CD4-positive, alpha-beta T cell treated with Interleukin-17A for 1 hour (primary cell): ENCODE measurements at regions not wholly inside any gene's neighbourhood (a gene's known extent, or its start where the extent isn't known, plus 50 kb on each side); places are given as distances from the start of the nearest gene placed in this dataset.

ENCODE experiments used
- DNase-seq: peaks from one replicate; pipeline ENCODE4 v3.0.0-alpha.2; 2020

DNA sequence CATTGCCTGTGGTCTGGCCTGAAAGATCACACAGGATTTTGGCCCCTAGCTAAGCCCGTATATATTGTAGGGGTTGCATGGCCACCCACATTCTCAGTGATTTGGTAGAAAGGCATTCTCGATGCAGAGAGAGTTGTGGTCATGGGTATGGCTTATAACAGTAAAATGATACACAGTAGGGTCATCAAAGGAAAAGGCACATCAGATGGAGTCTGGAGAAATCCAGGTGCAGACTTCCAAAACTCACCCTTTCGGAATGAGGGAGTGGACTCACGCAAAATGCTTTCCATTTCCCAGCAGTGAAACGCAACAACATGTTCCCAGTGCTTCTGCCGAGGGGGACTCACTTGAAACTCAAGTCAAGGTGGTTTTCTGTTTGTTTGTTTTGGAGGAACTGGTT, 802.5 kb upstream of the SLITRK1 start:
- DNase-seq, result no peak

DNA sequence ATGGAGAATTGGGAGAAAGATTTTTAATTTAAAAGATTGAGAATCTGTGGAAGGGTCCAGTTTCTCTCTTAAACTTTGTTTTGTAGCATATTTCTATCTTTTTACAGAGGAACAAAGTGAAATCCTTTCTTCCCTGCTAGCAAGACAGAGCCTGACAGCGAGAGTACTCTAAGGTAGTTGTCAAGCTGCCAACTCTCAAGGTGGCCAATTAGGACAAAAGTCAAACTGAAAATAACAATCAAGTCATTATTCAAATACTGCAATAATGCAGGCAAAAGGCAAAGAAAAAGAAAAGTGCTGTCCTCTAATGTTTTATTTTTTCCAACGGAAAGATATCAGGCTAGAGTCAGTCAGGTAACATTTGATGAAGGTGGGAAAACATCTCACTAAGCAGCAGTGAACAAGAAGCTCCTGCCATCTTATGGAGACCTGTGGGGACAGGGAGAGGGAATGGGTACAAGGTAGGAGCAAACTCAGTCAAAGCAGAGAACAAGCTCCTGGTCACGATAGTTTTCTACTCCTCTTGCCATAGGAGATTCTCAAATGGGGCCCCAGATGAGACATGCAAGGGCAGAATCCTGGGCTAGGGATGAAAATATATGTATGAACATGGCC, 801.9 kb upstream of the SLITRK1 start:
- DNase-seq, result no peak

DNA sequence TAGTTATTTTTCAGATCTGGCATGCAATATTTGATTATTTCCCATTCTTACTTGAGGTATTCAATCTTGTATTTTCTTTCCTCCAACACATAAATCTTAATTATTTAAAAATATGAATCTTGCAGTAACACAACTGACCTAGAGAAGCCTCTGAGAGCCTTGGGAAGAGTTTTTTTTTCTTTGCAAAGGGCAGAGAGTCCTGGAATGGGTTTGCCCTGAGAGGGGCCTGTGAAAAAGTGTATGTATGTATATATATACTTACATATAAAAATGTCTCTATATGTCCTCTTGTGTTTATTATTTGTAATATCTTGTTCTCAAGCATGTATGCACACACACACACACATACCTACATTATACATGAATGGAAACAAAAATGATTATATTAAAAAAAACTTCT, 801.2 kb upstream of the SLITRK1 start:
- no peak for DNase-seq

DNA sequence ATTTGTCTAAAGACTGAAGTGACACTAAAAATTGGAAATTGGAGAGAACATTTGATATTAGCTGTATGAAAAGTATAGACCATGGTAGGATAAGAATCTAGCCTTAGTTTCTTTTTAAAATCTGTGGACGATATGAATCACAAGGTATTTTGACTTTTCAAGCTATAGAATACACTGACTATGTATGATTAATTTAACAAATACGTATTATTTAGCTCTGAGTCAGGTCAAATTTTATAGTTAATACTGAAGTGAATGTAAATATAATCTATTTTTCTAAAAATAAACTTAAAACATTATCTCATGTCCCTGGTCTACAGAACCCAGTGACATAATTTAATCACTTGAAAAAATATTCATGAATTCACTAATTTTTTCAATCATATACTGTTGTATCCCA, 795.6 kb upstream of the SLITRK1 start:
- DNase-seq, result no peak

DNA sequence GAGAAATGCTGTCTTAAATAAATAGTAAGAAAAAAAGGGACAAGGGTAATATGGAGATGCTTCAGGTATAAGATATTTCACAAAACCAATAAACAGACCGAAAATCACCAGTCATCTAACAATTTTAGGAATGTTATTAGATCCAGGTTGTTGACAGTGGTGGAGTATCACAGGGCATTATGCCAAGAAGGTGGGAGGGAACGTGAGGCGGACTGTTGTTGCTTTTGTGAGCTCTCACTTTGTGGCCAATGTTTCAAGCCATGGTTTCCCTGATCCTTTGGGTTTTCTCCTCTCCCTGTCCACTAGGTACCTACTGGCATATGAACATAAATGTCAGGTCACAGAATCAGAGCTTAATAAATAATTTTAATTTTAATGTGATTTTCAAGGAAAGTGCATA, 790.3 kb upstream of the SLITRK1 start:
- no peak for DNase-seq

DNA sequence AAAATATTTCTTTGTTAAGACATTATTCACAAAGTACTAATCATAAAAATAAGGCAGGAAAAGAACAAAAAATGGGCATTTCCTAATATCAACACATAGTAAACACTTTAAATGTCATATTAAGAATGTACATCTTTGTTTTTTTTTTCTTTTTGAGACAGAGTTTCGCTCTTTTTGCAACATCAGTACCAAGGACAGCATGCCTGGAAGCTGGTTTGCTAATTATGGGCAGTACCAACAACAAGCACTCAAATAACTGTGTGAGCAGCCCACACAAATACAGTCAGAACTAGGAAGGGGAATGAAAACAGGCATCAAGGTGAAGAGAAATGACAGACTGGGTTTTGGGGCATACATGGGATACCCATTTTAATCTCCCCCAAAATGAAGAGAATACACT, 788.0 kb upstream of the SLITRK1 start:
- no peak for DNase-seq

DNA sequence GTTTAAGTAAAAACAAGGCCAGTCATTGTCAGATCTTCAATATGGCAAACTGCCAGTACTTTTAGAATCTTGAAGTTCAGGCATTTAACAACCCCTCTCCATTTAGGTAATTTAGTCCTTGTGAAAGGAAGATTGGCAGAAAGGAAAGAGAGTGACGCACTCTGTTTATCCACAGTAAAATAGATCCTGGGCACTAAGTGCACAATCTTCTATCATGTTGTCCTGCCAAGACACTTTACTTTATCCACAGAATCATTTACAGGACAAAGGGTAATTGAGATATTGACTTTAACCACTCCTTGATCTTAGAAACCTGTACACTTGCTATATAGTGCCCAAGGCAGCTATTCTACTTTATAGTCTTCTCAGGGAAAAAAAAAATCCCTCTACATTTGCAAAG, 786.4 kb upstream of the SLITRK1 start:
- DNase-seq, result no peak

DNA sequence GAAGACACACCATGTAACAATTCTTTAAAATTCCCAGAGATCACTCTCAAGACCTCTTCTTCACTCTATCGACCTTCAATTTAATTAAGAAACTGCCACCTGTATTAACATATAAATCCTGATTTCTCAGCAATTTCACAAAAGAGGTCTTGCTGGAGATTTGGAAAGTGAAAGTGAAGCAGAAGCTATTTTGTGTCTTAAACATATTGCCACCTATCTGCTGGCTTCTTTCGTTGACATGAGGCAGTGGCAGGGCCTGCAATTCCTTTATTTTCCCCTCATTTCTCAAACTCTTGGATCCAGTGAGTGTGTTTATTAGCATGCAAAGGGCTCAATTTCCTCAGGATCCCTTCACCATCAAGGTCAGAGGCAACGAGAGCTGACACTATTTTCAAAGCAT, 780.2 kb upstream of the SLITRK1 start:
- no peak for DNase-seq

DNA sequence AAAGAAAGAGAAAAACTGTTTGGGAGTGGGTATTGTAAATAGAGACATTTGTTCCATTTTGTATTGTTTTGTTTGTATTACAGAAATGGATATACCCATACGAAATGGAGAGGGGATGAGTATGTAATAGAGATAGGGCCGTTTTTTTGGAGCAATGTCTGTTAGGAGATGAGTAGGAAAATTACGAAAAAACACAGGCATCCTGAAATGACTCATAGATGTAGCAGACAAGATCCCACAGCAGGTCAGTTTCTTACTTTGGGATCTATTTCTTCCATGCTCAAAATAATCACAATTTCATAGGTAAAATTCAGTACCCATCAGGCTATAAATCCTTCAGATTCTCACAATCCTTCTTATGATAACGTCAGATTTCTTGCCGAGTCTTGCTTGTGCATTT, 779.4 kb upstream of the SLITRK1 start:
- DNase-seq, result no peak

DNA sequence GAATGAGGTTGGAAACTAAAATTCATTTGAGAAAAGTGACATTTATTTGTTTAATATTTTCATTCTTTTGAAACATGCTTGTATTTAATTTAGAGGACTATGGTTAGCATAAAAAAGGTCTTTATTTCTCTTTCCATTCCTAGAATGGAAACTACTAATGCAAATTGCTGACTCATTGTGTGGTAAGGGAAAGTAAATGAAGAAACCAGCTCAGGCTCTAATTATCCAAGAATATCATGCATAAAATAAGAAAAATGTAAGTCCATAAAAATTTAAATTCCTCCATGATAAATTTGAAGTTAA, 777.0 kb upstream of the SLITRK1 start:
- DNase-seq, result no peak

DNA sequence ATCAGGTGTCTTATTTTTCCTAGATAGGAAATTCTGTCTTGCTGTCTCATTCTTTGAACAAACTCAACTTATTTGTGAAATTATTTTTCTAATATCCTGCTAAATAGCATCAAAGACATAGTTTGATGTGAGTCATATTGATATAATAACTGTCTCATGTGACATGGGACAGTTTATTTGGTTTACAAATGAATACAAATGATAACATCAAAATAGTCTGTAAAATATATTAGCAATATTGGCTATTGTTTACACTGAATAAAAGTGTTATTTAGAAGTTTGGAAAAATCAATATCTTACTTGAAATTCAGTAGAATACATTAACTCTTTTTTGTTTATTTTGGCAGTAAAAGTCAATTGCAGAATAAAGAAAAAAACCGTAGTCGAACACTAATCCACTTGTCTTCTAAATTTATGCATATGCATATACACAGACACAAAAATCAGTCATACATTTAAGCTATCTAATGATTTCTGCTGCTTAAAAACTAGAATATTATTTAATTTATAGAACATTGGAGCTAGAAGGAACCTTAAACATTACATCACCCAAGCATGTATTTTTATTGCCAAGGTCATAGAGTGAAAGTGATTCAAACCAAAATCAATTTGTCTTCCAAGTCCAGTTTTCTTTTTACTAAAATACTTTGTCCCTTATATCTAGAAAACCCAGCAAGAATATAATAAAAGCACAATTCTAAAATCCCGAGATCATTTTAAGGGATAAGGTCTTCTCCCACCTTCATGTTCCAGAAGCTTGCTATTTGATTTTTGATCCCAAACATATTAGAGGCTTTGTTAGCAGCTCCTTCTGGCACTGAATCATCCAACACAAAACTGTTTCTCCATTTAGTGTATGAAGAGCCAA, 776.5 kb upstream of the SLITRK1 start:
- DNase-seq, result no peak

DNA sequence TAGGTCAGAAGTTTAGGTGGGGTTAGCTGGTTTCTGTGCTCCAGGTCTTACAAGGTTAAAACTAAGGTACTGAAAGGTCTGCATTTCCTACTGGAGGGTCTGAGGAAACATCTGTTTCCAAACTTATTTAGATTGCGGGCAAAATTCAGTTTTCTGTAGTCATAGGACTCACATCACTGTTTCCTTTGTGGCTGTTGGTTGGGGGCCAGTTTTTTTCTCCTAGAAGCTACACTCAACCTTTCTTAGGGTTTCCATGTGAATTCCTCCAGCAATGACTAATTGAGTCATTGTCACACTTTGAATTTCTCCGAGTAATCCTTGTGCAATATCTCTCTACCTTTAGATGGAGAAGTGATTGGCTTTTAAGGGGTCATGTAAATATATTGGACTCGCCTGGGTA, 773.4 kb upstream of the SLITRK1 start:
- no peak for DNase-seq

DNA sequence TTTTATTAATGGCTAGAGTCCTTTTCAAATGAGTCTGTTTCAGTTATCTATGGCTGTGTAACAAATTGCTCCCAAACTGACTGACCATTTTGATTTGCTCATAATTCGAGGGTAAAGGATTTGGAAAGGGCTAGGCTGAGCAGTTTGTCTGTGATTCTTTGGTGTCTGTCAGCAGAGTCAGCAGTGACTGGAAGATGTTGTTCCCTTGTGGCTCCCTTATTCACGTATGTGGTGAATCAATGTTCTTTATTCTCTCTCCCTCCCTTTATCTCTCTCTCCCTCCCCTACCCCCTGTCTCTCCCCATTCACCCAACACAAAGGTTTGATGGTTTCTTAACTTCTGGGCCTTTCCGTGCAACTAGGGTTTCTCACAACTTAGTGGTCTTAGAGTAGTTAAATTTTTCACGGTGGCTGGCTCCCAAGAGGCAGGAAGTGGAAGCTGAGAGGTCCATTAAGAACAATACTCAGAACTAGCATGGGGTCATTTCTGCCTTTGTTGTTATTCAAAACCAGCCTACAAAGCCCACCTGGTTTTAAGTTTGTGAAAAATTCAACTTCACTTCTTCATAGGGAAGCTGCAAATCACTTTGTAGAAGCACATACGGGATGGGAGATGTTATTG, 772.5 kb upstream of the SLITRK1 start:
- no peak for DNase-seq

DNA sequence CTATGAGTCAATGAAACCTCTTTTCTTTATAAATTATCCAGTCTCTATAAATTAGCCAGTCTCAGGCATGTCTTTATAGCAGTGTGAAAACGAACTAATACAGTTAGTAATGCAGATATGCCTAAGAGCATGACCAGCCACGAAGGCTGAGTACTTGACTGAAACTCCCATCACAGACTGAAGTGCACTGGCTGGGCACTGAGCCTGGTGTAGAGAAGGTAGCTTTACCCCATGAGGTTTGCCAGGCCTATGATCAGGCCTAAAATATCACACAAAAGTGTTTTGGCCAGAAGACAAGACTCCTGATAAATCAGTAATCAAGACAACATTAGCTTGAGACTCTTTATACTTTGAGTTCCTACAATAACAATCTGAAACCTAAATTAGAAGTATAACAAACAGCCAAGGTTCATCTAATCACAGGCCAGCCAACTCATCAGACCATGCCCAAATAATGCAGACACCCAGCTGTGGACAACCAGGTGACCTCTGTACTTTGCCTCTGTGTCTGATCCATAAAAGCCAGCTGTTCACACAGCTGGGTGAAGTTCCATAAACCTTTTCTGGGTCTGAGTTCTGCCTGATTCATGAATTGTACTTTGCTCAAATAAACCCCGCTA, 771.8 kb upstream of the SLITRK1 start:
- no peak for DNase-seq

DNA sequence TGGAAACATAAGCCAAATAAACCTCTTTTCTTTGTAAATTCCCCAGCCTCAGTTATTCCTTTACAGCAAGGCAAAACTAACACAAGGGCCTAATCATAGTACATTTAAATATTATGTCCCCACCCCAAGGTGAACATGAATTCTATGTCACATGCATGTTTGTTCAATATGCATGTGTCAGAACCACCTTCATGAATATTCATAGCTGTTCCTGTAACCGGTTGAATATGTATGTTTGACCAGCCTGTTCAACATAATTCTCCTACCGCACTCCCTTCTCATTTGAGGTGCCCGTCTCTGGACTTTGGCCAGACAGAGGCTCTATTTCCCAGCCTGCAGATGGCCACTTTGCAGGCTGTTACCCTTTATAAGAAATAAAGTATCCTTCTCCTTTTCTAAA, 769.4 kb upstream of the SLITRK1 start:
- no peak for DNase-seq

DNA sequence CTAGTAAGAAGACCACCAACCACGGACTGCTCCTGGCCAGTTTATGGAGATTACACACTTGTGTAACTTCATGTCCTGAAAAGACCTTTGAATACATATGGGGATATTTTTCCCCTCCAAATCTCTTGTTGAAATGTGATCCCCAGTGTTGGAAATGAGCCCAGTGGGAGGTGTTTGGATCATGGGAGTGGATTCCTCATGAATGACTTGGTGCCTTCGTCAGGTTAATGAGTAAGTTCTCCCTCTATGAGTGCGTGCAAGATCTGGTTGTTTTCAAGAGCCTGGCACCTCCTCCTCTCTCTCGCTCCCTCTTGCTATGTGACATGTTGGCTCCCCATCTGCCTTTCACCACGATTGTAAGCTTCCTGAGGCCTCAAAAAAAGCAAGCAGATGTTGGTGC, 769.0 kb upstream of the SLITRK1 start:
- no peak for DNase-seq

DNA sequence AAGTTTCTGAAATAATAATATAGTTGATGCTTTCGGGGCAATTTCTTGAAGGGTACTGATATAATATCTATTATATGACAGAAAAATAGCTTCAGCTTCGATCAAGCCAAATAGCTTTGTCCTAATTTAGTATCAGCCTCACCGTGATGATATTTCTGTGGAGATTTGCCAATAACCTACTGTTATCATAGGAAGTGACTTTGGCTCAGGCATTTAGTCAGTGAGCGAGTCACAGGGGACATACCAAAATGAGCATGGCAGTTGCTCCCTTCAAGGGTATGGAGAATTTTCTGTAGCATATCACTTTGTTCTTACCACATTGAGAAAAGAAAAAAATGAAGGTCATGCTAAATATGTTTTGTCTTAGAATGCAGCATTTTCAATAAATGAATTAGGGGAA, 767.6 kb upstream of the SLITRK1 start:
- DNase-seq, result no peak

DNA sequence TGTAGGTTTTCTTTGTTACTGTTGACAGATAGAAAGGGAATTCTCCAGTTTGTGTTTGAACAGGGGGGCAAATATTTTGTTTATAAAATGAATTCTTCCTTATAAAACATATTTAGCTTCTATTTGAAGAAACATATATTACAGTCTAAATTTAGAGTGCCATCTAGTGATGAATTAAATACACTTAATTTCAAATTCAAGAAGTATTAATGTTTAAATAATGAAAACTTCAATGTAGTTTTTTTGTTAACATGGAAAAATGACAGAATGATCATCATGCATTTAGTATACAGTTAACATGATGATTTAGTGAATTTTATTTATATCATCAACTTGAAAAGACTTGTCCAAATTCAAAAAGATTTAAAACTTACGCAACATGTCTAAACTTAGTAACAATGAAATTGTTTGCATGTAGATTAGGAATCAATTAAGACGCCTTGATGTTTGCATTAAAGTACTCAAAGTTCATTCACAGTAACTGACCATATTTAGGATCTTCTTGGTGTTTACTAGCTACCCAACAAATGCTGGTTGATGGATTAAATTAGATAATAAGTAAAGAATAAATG, 765.9 kb upstream of the SLITRK1 start:
- DNase-seq, result no peak

DNA sequence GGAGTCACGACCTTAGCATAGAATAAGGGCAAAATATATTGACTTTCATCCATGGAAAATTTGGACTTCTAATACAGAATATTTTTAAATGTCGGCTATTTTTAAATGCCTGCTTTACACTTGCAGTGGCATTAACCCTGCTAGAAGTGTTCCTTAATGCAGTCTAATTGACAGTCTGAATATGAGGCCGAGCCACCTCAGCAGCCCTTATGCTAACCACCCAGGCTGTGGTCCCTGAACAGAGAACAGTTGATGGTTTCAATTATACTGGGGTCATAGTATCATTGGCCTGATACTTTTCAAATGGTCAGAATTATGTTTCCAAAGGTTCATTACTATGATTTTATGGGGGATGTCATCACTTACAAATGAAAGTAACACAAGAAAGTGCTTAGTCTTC, 764.7 kb upstream of the SLITRK1 start:
- DNase-seq, result no peak

DNA sequence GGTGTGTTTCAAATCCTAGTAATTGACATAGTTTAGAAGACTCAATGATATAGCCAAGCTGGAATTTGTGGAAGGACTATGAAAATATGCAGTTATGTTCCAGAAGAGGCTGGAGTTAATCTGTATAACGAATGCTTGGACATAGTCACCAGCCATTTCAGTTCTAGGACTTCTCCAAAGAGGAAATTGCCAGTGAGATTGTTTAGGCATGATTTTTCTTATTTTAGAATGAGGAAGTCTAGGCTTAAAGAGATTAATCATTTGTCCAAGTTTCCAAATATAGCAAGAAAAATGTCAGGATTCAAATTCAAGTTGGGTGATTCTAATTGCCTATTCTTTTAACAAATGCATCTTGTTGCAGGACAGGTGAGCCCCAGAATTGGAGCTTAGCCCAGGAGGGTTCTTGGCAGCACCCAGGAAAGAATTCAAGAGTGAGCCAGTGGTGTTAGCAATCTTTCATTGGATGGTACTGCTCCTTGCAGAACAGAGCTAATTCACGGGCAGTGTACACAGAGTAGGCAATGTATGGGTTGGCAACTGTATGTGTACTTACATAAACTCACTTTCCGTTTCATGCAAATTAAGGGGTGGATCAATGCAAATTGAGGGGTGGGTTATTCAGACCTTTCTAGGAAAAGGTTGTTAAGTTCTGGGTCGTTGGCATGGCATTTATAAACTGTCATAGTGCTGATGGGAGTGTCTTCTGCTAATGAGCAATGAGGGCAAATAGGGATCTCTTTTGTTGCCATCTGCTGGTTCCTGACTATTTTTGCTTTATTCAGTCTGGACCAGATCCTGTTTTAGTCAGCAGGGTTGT, 763.1 kb upstream of the SLITRK1 start:
- DNase-seq, result no peak

DNA sequence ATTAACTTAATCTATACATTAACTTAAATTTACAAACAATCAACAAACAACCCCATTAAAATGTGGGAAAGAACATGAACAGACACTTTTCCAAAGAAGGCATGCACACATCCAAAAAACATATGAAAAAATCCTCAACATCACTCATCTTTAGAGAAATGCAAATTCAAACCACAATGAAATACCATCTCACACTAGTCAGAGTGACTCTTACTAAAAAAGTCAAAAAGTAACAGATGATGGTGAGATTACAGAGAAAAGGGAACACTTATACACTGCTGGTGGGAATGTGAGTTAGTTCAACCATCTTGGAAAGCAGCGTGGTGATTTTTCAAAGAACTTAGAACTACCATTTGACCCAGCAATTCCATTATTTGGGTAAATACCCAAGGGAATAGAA, 759.2 kb upstream of the SLITRK1 start:
- DNase-seq, result no peak

DNA sequence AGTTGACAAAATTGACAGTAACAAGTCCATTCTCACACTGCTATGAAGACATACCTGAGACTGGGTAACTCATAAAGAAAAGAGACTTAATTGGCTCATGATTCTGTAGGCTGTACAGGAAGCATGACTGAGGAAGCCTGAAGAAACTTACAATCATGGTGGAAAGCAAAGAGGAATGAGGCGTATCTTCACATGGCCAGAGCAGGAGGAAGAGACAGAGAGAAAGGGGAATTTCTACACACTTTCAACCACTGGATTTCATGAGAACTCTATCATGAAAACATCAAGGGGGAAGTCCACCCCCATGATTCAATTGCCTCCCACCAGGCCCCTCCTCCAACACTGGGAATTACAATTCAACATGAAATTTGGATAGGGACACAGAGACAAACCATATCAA, 758.4 kb upstream of the SLITRK1 start:
- no peak for DNase-seq

DNA sequence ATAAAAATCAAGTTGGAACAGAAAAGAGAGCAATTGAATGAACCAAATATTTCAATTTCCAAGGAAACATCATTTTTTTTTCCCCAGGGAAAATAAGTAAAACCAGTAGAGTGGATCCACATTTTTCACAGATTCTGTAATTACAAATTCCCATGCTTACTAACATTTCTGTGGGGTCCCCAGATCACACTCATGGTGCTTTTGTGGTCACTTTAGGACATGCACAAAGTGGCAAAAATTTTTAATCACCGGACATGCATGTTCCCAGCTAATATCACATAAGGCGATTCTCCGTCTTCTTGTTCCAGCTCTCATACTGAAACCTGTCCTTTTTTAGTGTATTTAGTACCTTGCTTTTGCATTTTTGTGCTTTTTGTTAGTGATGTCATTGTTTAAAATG, 748.2 kb upstream of the SLITRK1 start:
- no peak for DNase-seq
